Lung (tissue), 11 donors: ENCODE measurements at regions not wholly inside any gene's neighbourhood (a gene's known extent, or its start where the extent isn't known, plus 50 kb on each side); places are given as distances from the start of the nearest gene placed in this dataset.

Experiments used
- ATAC-seq: fragments of 200-7000 bp; cut with Tn5 transposase; one replicate; pipeline ENCODE4 v1.9.1; 2020; ENCODE audit warnings: moderate number of reproducible peaks; ENCODE audit not compliant: insufficient read depth, low FRiP score
- DNase-seq, 3 donors: peaks; one replicate each; pipeline ENCODE4 v3.0.0-alpha.2; 2013 to 2017
- H3K27ac ChIP-seq, 2 donors: one replicate each; pipeline ENCODE4 v1.5.1; 2013; ENCODE audit warnings: mild to moderate bottlenecking in 2 of 2, moderate library complexity in 2 of 2, control low read depth in 1 of 2, inconsistent platforms in 1 of 2, low read depth in 1 of 2, low read length in 1 of 2
- H3K27me3 ChIP-seq, 3 donors: one replicate each; pipeline ENCODE4 v1.5.1; 2013; ENCODE audit warnings: low read length in 2 of 3; ENCODE audit not compliant: control insufficient read depth in 3 of 3, insufficient read depth in 3 of 3
- H3K36me3 ChIP-seq, 4 donors: one replicate each; pipeline ENCODE4 v1.5.1; 2013; ENCODE audit warnings: low read length in 4 of 4, mild to moderate bottlenecking in 1 of 4, moderate library complexity in 1 of 4; ENCODE audit not compliant: control insufficient read depth in 4 of 4, insufficient read depth in 4 of 4
- H3K4me1 ChIP-seq, 5 donors: one replicate each; pipeline ENCODE4 v1.5.1; 2013; ENCODE audit warnings: low read length in 5 of 5, mild to moderate bottlenecking in 2 of 5, moderate library complexity in 1 of 5; ENCODE audit not compliant: control insufficient read depth in 5 of 5, insufficient read depth in 5 of 5
- H3K4me3 ChIP-seq: one replicate; pipeline ENCODE4 v1.5.1; 2013; ENCODE audit warnings: mild to moderate bottlenecking, control low read depth, moderate library complexity
- H3K9ac ChIP-seq, 2 donors: one replicate each; pipeline ENCODE4 v1.5.1; 2013; ENCODE audit warnings: low read length in 2 of 2, control low read depth in 1 of 2; ENCODE audit not compliant: insufficient read depth in 1 of 2
- H3K9me3 ChIP-seq, 4 donors: one replicate each; pipeline ENCODE4 v1.5.1; 2013; ENCODE audit warnings: low read length in 3 of 4, mild to moderate bottlenecking in 1 of 4, moderate library complexity in 1 of 4; ENCODE audit not compliant: control insufficient read depth in 4 of 4, insufficient read depth in 3 of 4
- WGBS, 2 donors: extraction: QIAGEN DNeasy Blood & Tissue Kit; methylation state at CpG; one replicate each; pipeline ENCODE4 v1.1.7; 2013; 5-methylcytosine and 5-hydroxymethylcytosine counted together
- TF ChIP-seq, protein P1 (sequence below): IDR thresholded peaks from 2 replicates; pipeline ENCODE4 v1.5.1; 2012; ENCODE audit warnings: mild to moderate bottlenecking; ENCODE audit errors: control extremely low read depth, extremely low read depth
- donor health status: control.
- donor health status: control.
- donor health status: Bipolar disorder and iron deficiency.
- donor health status: healthy.
- donor health status: DM: yes; HTN: yes; CAD: no.

DNA sequence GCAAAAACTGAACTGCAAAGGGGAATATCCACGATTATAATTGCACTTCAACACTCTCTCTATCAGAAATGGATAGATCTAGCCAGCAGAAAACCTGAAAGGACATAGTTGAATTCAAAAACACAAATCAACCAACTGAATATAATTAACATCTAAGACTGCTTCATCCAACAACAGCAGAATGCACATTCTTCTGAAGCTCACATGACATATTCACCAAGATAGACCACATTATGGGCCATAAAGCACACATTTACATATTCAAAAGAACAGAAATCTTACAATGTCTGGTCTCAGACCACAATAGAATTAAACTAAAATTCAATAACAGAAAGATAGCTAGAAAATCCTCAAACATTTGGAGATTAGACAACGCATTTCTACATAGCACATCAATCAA lies 118.3 kb downstream of the FBXO4 start:
- Histone ChIP-seq H3K9ac (no peak overlapping the region), H3K9me3 (peaks cover 0 to 2% (median 0%) of the 10 kb centered on the region in 4 donors), H3K27ac (no peak overlapping the region), H3K4me1 (no peaks in the 10 kb centered on the region), H3K36me3 (no peaks in the 10 kb centered on the region), H3K27me3 (no peaks in the 10 kb centered on the region), H3K4me3 (no peak overlapping the region)
- TF ChIP-seq, protein P1, sequence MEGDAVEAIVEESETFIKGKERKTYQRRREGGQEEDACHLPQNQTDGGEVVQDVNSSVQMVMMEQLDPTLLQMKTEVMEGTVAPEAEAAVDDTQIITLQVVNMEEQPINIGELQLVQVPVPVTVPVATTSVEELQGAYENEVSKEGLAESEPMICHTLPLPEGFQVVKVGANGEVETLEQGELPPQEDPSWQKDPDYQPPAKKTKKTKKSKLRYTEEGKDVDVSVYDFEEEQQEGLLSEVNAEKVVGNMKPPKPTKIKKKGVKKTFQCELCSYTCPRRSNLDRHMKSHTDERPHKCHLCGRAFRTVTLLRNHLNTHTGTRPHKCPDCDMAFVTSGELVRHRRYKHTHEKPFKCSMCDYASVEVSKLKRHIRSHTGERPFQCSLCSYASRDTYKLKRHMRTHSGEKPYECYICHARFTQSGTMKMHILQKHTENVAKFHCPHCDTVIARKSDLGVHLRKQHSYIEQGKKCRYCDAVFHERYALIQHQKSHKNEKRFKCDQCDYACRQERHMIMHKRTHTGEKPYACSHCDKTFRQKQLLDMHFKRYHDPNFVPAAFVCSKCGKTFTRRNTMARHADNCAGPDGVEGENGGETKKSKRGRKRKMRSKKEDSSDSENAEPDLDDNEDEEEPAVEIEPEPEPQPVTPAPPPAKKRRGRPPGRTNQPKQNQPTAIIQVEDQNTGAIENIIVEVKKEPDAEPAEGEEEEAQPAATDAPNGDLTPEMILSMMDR, result no peak
- DNase-seq (no peak), ATAC-seq (no peak)
- WGBS, 2 donors, result 85 to 90% methylated on average over 2 of the region's 2 CpGs

DNA sequence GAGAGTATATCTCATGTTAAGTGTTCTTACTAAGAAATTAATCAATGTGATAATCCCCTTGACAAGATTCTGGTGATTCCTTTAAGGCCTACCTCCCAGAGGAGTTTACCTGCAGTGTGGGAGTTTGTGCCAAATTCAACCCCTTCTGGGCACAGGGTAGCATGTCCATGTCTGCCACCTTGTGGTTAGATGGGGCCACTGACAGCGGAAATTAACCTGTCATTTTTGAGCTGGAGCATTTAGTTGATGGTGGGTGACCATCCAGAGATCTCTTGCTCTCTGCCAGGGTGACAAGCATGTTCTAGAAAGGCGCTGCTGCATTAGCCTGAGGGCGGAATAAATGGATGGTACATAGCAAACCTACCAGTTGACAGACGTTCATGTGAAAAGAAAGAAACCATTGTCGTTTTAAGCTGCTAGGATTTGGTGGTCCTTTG lies 132.2 kb downstream of the FBXO4 start:
- 32 to 33% methylated on average over 5 of the region's 5 CpGs for WGBS, 2 donors
- Histone ChIP-seq H3K27me3 (no peaks in the 10 kb centered on the region), H3K4me1 (peaks cover 0 to 4% (median 0%) of the 10 kb centered on the region in 5 donors), H3K9ac (no peak overlapping the region), H3K4me3 (no peak overlapping the region), H3K36me3 (no peaks in the 10 kb centered on the region), H3K9me3 (no peaks in the 10 kb centered on the region), H3K27ac (no peak overlapping the region)
- ATAC-seq (peak; percentile 69), DNase-seq (peak; percentile 19 to 41 (median 27))
- TF ChIP-seq, protein P1, result peak; percentile 31

DNA sequence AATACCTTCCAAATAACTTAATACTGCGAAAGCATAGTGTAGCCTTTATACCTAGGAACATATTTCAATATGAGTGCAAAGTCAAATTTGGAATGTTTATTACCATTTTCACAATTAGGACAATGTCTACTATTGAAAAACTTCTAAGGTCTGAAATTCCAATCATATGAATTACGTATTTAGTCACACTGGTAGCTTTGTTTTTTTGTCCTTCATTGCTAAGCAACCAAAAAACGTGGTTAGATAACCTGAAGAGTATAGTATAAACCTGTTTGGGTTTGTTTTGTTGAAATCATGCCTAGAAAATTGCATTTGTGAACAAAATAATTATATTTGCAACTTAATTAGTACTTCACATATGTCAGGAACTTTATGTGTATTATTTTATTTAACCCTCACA lies 134.2 kb downstream of the FBXO4 start:
- 60 to 61% methylated on average over 3 of the region's 3 CpGs for WGBS, 2 donors
- H3K4me1 ChIP-seq, result peaks cover 0 to 4% (median 0%) of the 10 kb centered on the region in 5 donors
- no peak for DNase-seq
- no peak overlapping the region for H3K4me3 ChIP-seq
- H3K36me3 ChIP-seq, result no peaks in the 10 kb centered on the region
- TF ChIP-seq, protein P1, result no peak
- no peak overlapping the region for H3K27ac ChIP-seq
- no peaks in the 10 kb centered on the region for H3K9me3 ChIP-seq
- no peak overlapping the region for H3K9ac ChIP-seq
- no peak for ATAC-seq
- H3K27me3 ChIP-seq, result no peaks in the 10 kb centered on the region

DNA sequence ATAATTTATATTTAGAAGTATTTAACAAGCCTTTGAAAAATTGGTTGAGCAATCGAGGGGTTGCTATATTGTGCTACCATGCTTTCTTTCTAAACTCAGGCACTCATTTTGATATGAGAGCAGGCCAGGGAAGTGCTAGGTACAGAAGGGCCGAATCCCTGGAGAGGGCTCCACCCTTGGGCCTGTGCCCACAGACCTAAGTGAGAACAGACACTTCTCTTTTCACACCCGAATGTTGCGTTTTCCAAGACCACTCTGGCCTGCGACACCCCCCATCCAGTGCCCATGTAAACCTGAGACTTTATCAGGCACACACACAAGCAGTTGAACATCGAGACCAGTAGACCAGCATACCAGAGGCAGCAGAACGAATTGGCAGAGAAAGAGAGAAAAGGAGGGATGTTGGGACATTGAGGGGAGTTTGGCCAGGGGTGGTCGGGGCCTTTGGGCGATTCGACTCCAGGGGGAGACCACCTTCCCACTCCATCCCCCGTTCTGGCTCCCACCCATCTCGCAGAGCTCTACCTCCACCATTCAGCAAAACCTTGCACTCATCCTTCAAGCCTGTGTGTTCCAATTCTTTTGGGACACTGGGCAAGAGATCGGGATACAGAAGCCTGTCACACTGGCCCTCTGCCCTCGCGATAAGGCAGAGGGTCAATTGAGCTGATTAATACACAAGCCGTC lies 134.8 kb downstream of the FBXO4 start:
- Histone ChIP-seq H3K4me1 (peaks cover 0 to 4% (median 0%) of the 10 kb centered on the region in 5 donors), H3K9me3 (no peaks in the 10 kb centered on the region), H3K9ac (no peak overlapping the region), H3K27ac (no peak overlapping the region), H3K27me3 (peaks cover 0 to 2% (median 0%) of the 10 kb centered on the region in 3 donors), H3K36me3 (no peaks in the 10 kb centered on the region), H3K4me3 (no peak overlapping the region)
- DNase-seq (no peak), ATAC-seq (no peak)
- TF ChIP-seq, protein P1, result no peak
- 86 to 91% methylated on average over 16 of the region's 16 CpGs for WGBS, 2 donors
